BLaER1 treated with 17β-estradiol and CSF1 and Interleukin-3, amounts not matched to agents 10 nM and 100 nM (cell line): ENCODE measurements at regions not wholly inside any gene's neighbourhood (a gene's known extent, or its start where the extent isn't known, plus 50 kb on each side); places are given as distances from the start of the nearest gene placed in this dataset.

ENCODE experiments used
- H3K27ac ChIP-seq, 11 experiments: shearing (Covaris generic); formaldehyde crosslinking; 2 replicates each; pipeline ENCODE4 v1.8.1; 2022
- H3K27me3 ChIP-seq, 11 experiments: shearing (Covaris generic); formaldehyde crosslinking; 2 replicates each; pipeline ENCODE4 v1.8.1; 2022
- H3K36me3 ChIP-seq, 11 experiments: shearing (Covaris generic); formaldehyde crosslinking; 2 replicates each; pipeline ENCODE4 v1.8.1; 2022
- H3K4me1 ChIP-seq, 10 experiments: shearing (Covaris generic); formaldehyde crosslinking; 2 replicates each; pipeline ENCODE4 v1.8.1; 2022
- H3K4me2 ChIP-seq, 11 experiments: shearing (Covaris generic); formaldehyde crosslinking; 2 replicates each; pipeline ENCODE4 v1.8.1; 2022
- H3K4me3 ChIP-seq, 10 experiments: shearing (Covaris generic); formaldehyde crosslinking; 2 replicates each; pipeline ENCODE4 v1.8.1; 2022
- H3K9ac ChIP-seq, 11 experiments: shearing (Covaris generic); formaldehyde crosslinking; 2 replicates each; pipeline ENCODE4 v1.8.1; 2022
- H3K9me3 ChIP-seq, 11 experiments: shearing (Covaris generic); formaldehyde crosslinking; replicated peaks in 1 of 11; 2 replicates each; pipeline ENCODE4 v1.8.1; 2022
- H4K20me1 ChIP-seq, 11 experiments: shearing (Covaris generic); formaldehyde crosslinking; 2 replicates each; pipeline ENCODE4 v1.8.1; 2022
- Cebpa-rat ChIP-seq, 11 experiments: shearing (Covaris generic); IDR thresholded peaks; 2 replicates each; pipeline ENCODE4 v1.8.1; 2022

DNA sequence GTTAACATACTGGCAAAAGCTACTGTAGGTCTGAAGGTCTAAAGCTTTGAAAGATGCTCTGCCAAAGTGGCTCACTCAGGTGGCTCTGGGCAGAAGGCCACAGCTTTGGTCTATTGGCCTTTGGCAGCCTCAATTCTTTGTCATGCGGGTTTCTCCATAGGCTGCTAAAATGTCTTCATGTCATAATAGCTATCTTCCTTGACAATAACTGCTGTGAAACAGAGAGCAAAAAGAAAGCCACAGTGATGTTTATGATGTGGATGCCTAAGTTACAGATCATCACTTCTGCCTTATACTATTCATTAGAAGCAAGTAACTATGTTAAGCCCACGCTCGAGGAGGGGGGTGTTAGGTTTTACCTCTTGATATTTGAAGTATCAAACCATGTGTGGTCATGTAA, 906.1 kb upstream of the CDH9 start:
- H3K27me3 ChIP-seq: no peaks in the 10 kb centered on the region
- no peak overlapping the region for H3K4me3 ChIP-seq
- H3K27ac ChIP-seq: no peak overlapping the region
- peaks cover 0 to 21% (median 8%) of the 10 kb centered on the region in 10 experiments; a peak in 11 of 20 replicates for H3K4me1 ChIP-seq
- H3K4me2 ChIP-seq: no peak overlapping the region
- H4K20me1 ChIP-seq: no peaks in the 10 kb centered on the region
- TF ChIP-seq Cebpa-rat (IDR thresholded peaks at IDR 0.05): no peak
- H3K36me3 ChIP-seq: no peaks in the 10 kb centered on the region
- H3K9me3 ChIP-seq: no peaks in the 10 kb centered on the region
- H3K9ac ChIP-seq: no peak overlapping the region

DNA sequence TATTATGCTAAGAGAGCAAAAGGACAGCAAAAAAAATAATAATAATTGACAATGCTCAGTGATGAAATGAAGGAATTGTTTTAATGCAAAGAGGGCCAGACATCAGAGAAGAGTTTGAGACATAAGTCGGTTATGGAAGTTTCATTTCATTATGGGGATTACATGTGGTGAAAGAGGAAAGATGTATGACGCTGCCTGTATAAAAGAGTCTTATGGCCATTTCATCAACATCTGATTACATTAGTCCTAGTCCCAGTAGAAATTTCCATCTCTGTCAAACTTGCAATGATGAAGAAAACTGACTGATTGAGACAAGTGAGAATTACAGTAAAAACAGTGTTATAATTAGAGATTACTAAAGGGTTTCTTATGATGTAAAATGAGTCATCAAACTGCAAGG, 900.6 kb upstream of the CDH9 start:
- Histone ChIP-seq H3K4me2 (no peak overlapping the region), H3K9ac (no peak overlapping the region), H3K4me3 (no peak overlapping the region), H3K27ac (no peak overlapping the region), H3K36me3 (no peaks in the 10 kb centered on the region), H3K27me3 (no peaks in the 10 kb centered on the region), H4K20me1 (no peaks in the 10 kb centered on the region), H3K9me3 (no peaks in the 10 kb centered on the region), H3K4me1 (peaks cover 0 to 6% (median 0%) of the 10 kb centered on the region in 10 experiments; a peak in 2 of 20 replicates)
- no peak for TF ChIP-seq Cebpa-rat (IDR thresholded peaks at IDR 0.05)

GRCh38 chr5:27928060-27928459, 889.7 kb upstream of the CDH9 start:
- Histone ChIP-seq H3K36me3 (no peaks in the 10 kb centered on the region), H3K9ac (no peak overlapping the region), H3K4me1 (no peaks in the 10 kb centered on the region), H3K27me3 (no peaks in the 10 kb centered on the region), H3K4me2 (no peak overlapping the region), H4K20me1 (no peaks in the 10 kb centered on the region), H3K4me3 (no peak overlapping the region), H3K9me3 (no peaks in the 10 kb centered on the region), H3K27ac (no peak overlapping the region)
- TF ChIP-seq Cebpa-rat (IDR thresholded peaks at IDR 0.05): no peak

- Histone ChIP-seq H3K27me3 (no peaks in the 10 kb centered on the region), H3K9ac (no peak overlapping the region), H3K9me3 (no peaks in the 10 kb centered on the region), H3K4me2 (no peak overlapping the region), H3K36me3 (no peaks in the 10 kb centered on the region), H3K4me1 (0 out of 20 replicates have a peak, but pooled peaks cover 0 to 7% (median 0%) of the 10 kb centered on the region in 10 experiments), H3K27ac (no peak overlapping the region), H3K4me3 (no peak overlapping the region), H4K20me1 (no peaks in the 10 kb centered on the region)
- TF ChIP-seq Cebpa-rat (IDR thresholded peaks at IDR 0.05): no peak
Observed at GRCh38 chr5:27911216-27911615, 872.8 kb upstream of the CDH9 start.

DNA sequence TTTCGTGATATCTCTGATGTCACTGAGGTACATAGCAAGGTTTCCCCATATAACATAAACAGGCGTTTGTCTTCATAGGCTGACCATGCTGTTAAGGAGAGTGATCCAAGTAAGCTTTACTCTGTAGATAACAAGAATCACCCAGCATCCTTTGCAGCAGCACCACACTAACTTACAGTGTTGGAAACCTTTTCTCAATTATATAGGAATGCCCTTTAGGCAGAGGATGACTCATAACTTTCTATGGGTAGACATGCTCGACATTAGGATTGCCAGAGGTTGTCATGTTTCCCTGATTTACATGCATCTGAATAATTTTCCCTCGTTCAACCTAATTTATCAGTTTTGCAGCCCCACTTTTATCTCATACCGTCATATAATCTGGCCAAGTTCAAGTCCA, 870.0 kb upstream of the CDH9 start:
- no peak for TF ChIP-seq Cebpa-rat (IDR thresholded peaks at IDR 0.05)
- H3K4me1 ChIP-seq: no peaks in the 10 kb centered on the region
- no peaks in the 10 kb centered on the region for H3K9me3 ChIP-seq
- no peak overlapping the region for H3K4me2 ChIP-seq
- H3K9ac ChIP-seq: no peak overlapping the region
- H3K4me3 ChIP-seq: no peak overlapping the region
- H3K27me3 ChIP-seq: no peaks in the 10 kb centered on the region
- no peak overlapping the region for H3K27ac ChIP-seq
- no peaks in the 10 kb centered on the region for H4K20me1 ChIP-seq
- no peaks in the 10 kb centered on the region for H3K36me3 ChIP-seq

DNA sequence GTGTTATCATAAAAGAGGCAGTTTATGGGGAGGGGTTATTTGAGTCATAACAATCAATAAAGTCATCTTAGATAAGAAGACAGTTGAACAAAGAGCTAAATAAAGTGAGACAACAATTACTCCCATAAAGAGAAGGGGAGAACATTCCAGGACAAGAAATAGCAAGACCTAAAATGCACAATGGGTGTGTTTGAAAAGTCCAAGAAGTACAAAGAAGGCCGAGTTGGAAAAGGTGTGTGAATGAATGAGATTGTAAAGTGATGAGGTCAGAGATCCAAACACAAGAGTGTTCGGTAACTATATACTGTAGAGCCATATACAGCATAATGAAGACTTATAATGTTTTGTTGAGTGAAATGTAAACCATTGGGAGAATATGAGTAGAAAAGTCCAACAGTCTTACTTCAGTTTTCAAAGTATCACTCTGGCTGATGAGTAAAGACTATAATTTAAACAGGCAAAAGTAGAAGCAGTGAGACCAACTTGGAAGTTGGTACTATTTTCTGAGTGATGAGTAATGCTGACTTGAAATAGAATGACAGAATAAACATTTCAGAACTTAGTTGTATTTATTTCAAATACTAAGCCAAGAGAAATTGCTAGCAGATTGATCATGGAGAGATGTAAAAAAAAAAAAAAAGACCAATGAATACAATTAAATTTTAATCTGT, 868.7 kb upstream of the CDH9 start:
- H3K27me3 ChIP-seq: no peaks in the 10 kb centered on the region
- H3K4me1 ChIP-seq: no peaks in the 10 kb centered on the region
- H3K27ac ChIP-seq: no peak overlapping the region
- H3K36me3 ChIP-seq: no peaks in the 10 kb centered on the region
- no peak overlapping the region for H3K9ac ChIP-seq
- TF ChIP-seq Cebpa-rat (IDR thresholded peaks at IDR 0.05): no peak
- H3K4me3 ChIP-seq: no peak overlapping the region
- H3K9me3 ChIP-seq: no peaks in the 10 kb centered on the region
- no peaks in the 10 kb centered on the region for H4K20me1 ChIP-seq
- H3K4me2 ChIP-seq: no peak overlapping the region

GRCh38 chr5:27906481-27906880, 868.1 kb upstream of the CDH9 start:
- Histone ChIP-seq H3K27ac (no peak overlapping the region), H3K27me3 (no peaks in the 10 kb centered on the region), H3K4me3 (no peak overlapping the region), H3K36me3 (no peaks in the 10 kb centered on the region), H4K20me1 (no peaks in the 10 kb centered on the region), H3K4me1 (no peaks in the 10 kb centered on the region), H3K4me2 (no peak overlapping the region), H3K9ac (no peak overlapping the region), H3K9me3 (no peaks in the 10 kb centered on the region)
- no peak for TF ChIP-seq Cebpa-rat (IDR thresholded peaks at IDR 0.05)

- H3K4me3 ChIP-seq: no peak overlapping the region
- no peaks in the 10 kb centered on the region for H3K36me3 ChIP-seq
- no peaks in the 10 kb centered on the region for H3K27me3 ChIP-seq
- no peak overlapping the region for H3K27ac ChIP-seq
- H3K4me2 ChIP-seq: no peak overlapping the region
- H4K20me1 ChIP-seq: no peaks in the 10 kb centered on the region
- TF ChIP-seq Cebpa-rat (IDR thresholded peaks at IDR 0.05): no peak
- H3K4me1 ChIP-seq: no peaks in the 10 kb centered on the region
- no peak overlapping the region for H3K9ac ChIP-seq
- H3K9me3 ChIP-seq: no peaks in the 10 kb centered on the region
Observed at GRCh38 chr5:27900761-27901160, 862.4 kb upstream of the CDH9 start.

- no peak for TF ChIP-seq Cebpa-rat (IDR thresholded peaks at IDR 0.05)
- H3K9ac ChIP-seq: no peak overlapping the region
- H3K36me3 ChIP-seq: no peaks in the 10 kb centered on the region
- 0 out of 22 replicates have a peak, but pooled peaks cover 0 to 4% (median 0%) of the 10 kb centered on the region in 11 experiments for H3K9me3 ChIP-seq
- H3K27ac ChIP-seq: no peak overlapping the region
- no peak overlapping the region for H3K4me3 ChIP-seq
- no peak overlapping the region for H3K4me2 ChIP-seq
- no peaks in the 10 kb centered on the region for H3K4me1 ChIP-seq
- H4K20me1 ChIP-seq: no peaks in the 10 kb centered on the region
- no peaks in the 10 kb centered on the region for H3K27me3 ChIP-seq
Observed at GRCh38 chr5:27876071-27876470, 837.7 kb upstream of the CDH9 start.

GRCh38 chr5:27875148-27875547, 836.8 kb upstream of the CDH9 start:
- H3K36me3 ChIP-seq: no peaks in the 10 kb centered on the region
- no peak overlapping the region for H3K4me2 ChIP-seq
- H3K27me3 ChIP-seq: no peaks in the 10 kb centered on the region
- no peak overlapping the region for H3K9ac ChIP-seq
- H4K20me1 ChIP-seq: no peaks in the 10 kb centered on the region
- 0 out of 22 replicates have a peak, but pooled peaks cover 0 to 4% (median 0%) of the 10 kb centered on the region in 11 experiments for H3K9me3 ChIP-seq
- no peak for TF ChIP-seq Cebpa-rat (IDR thresholded peaks at IDR 0.05)
- H3K4me1 ChIP-seq: no peaks in the 10 kb centered on the region
- H3K27ac ChIP-seq: no peak overlapping the region
- no peak overlapping the region for H3K4me3 ChIP-seq
